Effector CD8-positive, alpha-beta T cell (primary cell): ENCODE measurements at regions not wholly inside any gene's neighbourhood (a gene's known extent, or its start where the extent isn't known, plus 50 kb on each side); places are given as distances from the start of the nearest gene placed in this dataset.

Experiments
- DNase-seq: peaks from one replicate; lab custom pipeline; 2025; lab: John Stamatoyannopoulos, UW

DNA sequence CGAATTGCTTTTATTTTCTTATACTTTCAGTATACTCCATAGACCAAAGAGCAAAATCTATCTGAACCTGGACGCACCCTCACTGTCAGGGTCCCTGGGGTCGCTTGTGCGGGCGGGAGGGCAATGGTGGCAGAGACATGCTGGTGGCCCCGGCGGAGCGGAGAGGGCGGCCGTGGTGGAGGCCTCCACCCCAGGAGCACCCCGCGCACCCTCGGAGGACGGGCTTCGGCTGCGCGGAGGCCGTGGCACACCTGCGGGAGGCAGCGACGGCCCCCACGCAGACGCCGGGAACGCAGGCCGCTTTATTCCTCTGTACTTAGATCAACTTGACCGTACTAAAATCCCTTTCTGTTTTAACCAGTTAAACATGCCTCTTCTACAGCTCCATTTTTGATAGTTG lies 1077.4 kb downstream of the BRD1 start:
- DNase-seq = no peak

- no peak for DNase-seq
These were observed 1078.0 kb downstream of the BRD1 start for GRCh38 chr22:48749555-48750227.

DNA sequence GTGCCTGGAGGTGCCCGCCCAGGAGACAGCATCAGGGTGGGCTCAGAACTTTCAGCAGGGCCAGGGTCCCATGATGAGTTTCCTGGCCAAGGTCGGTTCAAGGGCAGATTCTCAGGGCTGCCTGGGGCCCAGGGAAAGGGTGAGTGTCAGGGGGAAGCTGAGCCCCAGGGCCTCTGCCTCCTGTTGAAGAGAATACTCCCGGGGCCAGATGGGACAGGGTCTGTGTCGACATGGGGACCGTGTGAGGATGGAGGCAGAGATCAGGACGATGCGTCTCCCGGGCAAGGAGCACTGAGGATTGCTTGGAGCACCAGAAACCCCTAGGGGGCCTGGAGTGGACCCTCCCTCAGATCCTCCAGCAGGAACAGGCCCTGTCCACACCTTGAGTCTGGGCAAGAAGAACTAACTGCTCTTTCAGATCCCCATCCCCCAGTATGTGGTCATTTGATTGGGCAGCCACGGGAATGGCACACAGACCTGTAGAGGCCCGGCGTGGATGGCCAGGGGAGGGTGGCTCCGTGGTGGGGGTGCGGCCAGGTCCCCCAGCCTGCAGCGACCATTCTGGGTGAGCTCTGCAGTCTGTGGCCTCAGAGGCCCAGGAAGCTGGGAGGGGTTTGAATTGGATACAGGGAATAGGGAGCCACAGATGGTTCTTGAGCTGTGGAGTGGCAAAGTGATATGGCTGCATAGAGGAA lies 1078.7 kb downstream of the BRD1 start:
- no peak for DNase-seq

DNA sequence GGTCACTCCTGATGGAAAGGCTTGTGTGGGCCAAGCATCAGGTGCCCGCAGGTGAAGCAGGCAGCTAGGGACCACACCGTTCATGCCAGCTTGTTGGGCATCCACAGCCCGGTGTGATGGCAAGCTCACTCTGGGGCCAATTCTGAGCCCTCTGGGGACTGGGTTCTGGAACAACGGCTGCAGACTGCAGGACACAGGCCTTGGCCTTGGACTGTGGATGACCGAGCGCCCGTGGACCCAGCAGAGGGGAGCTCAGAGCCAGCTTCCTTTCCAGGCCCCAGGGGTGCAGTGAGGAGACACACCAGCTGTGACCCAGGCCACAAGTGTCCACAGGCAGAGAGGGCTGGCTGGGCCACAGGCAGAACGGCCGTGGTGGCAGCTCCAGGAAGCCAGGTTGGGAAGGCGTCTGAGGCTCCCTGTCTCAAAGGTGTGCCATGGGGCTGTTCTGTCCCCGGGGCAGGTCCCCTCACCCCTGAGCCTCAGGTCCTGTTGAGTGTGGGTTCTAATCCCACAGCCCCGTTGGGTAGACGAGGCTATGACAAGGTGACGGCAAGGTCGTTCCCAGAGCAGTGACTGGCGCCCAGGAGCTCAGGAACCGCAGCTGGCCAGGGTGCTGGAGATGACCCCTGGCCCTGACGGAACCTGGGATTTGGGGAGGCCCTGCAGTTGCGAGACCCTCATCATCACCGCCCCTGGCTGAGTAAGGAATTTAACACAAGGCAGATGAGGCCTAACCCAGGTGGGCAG lies 1079.4 kb downstream of the BRD1 start:
- no peak for DNase-seq

DNA sequence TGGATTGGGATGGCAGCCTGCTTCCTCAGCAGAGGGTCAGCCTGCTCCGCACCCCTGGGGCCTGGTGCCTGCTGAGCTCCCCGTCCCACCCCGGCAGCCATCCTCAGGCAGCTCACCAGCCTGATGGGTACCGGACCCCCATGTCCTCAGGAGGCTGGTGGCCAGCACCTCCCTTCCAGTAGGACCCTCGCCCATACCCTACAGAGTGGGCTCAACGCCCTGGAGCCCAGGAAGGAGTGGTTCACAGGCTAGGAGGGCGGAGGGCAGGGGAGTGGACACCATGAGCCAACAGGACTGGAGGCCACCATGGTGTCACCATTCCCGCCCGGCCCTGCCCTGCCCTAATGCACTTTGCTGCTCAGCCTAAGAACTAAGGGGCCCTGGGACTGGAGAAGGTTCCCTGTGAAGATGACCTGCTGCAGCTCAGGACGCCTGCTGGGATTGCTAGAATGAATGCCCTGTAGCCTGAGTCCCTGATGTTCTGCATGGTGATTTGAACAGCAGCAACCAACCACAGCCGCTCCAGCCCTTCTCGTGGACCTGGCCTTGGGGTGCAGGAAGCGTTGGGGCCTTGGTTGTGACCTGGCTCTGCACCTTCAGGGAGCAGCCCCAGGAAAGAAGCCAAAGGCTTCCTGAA lies 1080.8 kb downstream of the BRD1 start:
- DNase-seq = no peak

DNA sequence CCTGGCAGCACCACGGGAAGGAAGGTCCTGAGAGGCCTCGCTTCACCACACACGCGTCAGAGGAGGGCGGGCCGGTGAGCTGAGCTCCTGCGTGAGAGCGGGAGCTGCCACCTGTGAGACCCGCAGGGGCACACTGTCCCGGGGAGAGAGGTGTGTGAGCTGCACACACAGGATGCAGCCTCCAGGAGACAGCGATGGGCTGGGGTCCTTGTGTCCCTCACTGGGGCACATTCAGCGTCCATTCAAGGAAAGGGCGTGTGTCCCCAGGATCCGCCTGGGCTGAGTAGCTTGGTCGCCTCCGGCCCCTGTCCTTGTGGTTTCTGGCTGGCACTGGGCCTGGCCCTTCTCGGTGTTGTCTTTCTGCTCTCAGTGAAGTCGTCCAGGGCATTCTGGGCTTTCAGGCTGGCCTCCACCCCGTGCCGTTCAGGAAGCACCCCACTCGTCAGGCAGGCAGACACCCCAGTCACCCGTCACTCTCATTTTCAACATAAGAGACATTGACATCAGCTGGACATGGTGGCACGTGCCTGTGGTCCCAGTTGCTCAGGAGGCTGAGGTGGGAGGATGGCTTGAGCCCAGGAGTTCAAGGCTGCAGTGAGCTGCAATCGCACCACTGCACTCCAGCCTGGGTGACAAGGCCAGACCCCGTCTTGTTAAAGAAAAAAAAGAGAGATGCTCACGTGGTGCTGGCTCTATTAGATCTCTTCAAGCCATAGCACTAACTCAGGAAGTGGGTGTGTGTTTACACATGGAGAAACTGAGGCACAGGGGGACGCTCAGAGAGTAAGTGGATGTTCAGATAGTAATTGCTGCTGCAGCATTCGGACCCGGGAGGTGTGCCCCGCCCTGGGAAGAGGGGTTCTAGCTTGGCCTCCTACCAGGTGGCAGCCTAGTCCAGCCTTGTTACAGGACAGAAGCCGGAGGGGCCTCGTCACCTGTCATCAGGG lies 1081.6 kb downstream of the BRD1 start:
- no peak for DNase-seq

- no peak for DNase-seq
These were observed 1082.5 kb downstream of the BRD1 start for GRCh38 chr22:48744967-48745841.

DNA sequence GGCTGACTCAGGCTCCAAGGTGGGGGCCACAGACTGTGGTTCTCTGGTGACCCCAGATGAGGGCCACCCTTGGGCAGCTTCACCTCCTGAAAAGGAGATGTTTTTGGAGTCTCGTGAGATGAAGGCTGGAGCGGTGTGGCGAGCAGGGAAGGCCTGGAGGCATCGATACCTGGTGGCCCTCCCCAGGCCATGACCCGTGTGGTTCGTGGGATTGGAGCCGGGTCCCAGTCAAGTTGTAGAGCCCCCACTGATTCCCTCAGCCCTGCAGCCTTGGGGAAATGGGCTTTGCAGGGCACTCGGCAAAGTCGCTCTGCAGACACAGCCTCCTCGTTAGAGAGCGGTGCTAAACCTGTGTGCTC lies 1083.4 kb downstream of the BRD1 start:
- no peak for DNase-seq

DNA sequence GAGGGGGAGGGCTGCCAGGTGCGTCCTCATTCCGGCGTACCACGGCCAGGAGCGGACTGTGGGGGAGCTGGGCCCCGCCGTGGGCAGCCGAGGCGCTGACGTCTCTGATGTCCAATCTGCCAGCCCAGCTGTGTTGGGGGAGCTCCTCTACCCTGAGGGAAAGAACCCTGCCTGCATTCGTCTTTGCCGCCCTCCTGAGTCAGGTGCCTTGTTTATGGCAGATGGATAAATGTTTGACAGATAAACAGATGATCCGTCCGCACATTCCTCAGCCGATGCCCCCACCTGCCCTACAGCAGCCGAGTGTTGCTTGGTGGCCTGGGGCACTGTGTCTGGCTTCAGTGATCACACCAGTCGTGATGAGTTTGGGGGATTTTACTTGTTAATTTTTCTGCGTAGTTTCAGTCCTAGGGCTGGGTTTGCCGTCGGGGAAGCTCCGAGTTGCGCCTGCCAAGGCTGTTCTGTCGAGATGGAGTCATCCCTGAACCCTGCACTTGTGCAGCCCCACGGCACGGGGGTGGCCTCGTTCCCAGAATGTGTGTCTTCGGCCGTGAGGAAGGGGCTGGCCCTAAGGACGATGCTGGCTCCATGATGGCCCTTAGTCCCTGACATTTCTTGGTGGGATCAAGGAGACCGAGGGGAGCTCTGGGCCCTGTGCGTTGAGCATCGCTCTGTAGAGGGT lies 1083.9 kb downstream of the BRD1 start:
- no peak for DNase-seq

GRCh38 chr22:48742556-48743343 lies 1084.9 kb downstream of the BRD1 start:
- no peak for DNase-seq

DNA sequence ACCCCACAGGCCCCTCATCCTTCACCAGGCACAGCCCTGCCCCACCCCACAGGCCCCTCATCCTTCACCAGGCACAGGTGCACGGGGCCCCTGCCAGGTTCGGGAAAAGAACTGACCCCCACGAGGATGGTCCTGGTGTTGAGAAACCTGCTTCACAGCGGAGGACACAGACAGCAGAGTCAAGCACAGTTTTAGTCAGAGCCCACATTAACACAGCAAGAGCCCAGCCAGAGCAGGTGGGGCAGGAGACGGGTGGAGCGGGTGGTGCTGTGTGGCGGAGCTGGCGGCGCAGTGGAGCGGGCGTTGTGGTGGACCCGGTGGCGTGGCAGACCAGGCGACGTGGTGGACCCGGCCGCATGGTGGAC lies 1085.5 kb downstream of the BRD1 start:
- DNase-seq = no peak

DNA sequence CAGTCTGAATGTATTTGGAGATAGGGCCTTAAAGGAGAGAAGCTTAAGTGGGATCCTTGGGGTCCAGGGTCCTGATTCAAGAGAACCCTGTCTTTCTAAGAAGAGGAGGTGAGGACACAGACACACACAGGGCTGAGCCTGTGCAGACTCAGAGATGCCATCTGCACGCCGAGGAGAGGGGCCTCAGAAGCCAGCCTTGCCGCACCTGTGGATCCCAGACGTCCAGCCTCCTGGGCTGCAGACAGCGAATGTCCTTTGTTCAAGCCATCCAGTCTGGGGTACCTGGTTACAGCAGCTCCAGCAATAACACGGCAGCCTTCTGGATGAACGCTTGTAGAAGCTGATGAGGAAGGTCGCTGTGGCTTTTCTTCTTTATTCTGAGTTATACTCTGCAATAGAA lies 1086.1 kb downstream of the BRD1 start:
- DNase-seq = no peak

DNA sequence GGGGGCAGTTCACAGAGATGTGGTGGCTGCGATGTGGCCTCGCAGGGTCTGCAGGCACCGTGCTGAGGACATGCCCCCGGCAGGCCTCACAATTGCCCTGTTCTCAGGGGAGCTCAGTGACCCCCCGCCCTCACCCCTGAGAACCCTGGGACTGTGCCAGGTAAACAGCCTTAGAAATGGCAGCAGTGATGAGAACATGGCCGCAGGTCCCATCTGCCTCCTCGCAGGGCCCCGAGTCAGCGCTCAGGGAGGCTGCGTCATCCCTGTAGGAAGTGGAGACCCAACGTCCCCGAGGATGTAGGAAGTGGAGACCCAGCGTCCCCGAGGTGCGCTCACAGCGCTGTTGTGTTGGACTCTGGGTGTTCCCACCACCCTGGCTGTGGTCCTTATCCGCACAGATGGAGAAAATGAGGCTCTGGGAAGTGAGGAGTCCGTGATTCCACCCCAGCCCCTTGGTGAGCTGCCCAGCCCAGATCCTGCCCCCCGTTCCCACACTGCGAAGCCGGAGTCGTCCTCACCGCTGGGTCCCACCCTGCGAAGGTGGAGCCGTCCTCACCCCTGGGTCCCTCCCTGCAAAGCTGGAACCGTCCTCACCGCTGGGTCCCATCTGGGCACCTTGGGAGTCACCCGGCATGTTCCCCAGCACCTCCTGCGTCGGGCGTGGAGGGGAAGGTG lies 1086.8 kb downstream of the BRD1 start:
- DNase-seq = no peak

DNA sequence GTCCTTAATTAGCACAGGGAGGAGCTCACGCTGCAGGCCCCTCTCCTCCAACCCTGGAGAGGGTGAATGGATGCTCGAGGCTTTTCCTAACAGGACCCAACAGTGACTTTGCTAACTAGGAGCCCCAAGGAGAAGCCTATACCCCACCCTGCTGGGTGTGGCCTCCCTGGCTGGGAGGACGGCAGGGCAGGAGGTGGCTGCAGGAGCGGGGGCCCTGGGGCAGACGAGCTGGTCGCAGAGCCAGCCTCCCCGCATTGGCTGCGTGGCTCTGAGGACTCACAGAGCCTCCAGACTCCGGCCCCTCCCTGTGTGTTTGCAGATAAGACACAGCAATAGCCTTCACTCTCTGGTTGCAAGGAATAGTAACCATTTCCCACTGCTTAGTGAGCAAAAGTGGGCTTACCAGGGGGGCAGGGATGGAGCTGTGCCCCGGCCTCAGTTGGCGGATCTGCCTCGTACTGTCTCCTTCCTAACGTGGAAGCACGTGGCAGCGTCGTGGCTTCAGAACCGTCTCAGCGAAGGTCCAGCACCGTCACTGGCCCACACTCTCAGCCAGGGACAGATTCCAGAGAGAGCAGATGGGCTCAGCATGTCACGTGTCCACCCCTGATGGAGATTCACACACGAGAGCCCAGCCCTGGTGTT lies 1087.5 kb downstream of the BRD1 start:
- no peak for DNase-seq

DNA sequence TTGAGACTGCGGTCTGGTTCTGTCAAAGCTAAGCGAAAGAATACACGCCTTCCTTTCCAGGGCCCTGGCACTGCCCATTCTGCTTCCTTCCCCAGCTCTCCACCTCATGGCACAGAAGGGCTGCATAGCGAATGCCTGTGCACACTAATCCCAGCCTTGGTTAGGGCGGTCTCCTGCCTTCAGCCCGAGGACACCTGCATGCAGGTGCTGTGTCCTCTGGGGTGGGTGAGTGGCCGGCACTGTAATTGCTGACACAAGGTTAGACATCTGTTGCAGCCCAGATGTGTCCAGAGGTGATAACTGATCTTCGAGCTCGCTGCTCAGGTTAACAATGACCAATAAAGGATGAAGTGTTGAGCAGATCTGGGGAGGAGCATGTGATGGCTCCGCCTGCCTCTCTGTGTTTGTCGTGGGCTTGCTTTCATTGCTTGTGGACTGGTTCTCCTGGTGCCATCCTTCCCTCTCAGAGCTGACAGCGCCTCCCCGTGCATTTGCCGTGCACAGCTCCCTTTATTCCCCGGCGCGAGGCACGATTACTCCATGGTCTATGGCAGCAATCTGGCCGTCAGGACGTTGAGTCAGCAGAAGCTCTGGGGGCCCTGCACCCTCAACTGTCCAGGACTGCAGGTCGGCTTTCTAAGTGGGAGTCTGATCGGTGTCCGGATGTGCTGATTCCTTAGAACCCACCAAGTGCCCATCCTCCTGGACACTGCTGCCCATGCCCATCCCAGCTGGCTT lies 1088.2 kb downstream of the BRD1 start:
- no peak for DNase-seq

- no peak for DNase-seq
These were observed 1089.3 kb downstream of the BRD1 start for GRCh38 chr22:48738204-48738980.
